PC-9 (cell line): ENCODE measurements at regions not wholly inside any gene's neighbourhood (a gene's known extent, or its start where the extent isn't known, plus 50 kb on each side); places are given as distances from the start of the nearest gene placed in this dataset.

Source experiments
- EZH2 ChIP-seq: fragments of 200-600 bp; sonication (generic); IDR thresholded peaks from 2 replicates; pipeline ENCODE4 v1.8.0; 2017; ENCODE audit warnings: antibody characterized with exemption, low read depth
- TF ChIP-seq, protein P1 (sequence below): fragments of 200-600 bp; sonication (generic); conservative IDR thresholded peaks from 2 replicates; pipeline ENCODE4 v1.6.1; 2017; ENCODE audit warnings: mixed run types, antibody characterized with exemption, mild to moderate bottlenecking, moderate library complexity

DNA sequence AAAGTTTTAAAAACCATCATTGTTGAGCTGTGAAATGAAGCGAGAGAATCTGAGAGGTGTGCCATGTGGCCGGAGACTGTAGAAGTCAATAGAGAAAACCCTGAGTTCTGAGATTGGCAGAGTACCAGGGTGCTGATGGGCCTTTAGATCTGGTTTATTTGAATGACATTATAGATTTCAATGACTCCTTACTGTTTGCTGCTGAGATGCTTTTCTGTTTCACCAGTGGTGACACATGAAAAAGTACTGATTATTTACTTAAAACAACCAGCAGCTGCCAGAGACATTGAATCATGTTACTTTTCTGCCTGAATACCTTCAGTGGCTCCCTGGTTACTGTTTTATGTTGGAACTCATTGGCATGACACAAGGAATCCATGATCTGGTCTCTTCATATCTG lies 602.7 kb upstream of the ZNF804A start:
- TF ChIP-seq, protein P1, sequence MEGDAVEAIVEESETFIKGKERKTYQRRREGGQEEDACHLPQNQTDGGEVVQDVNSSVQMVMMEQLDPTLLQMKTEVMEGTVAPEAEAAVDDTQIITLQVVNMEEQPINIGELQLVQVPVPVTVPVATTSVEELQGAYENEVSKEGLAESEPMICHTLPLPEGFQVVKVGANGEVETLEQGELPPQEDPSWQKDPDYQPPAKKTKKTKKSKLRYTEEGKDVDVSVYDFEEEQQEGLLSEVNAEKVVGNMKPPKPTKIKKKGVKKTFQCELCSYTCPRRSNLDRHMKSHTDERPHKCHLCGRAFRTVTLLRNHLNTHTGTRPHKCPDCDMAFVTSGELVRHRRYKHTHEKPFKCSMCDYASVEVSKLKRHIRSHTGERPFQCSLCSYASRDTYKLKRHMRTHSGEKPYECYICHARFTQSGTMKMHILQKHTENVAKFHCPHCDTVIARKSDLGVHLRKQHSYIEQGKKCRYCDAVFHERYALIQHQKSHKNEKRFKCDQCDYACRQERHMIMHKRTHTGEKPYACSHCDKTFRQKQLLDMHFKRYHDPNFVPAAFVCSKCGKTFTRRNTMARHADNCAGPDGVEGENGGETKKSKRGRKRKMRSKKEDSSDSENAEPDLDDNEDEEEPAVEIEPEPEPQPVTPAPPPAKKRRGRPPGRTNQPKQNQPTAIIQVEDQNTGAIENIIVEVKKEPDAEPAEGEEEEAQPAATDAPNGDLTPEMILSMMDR = no peak
- TF ChIP-seq EZH2 = no peak
